ENCODE measurements at regions not wholly inside any gene's neighbourhood (a gene's known extent, or its start where the extent isn't known, plus 50 kb on each side); places are given as distances from the start of the nearest gene placed in this dataset.

DNA sequence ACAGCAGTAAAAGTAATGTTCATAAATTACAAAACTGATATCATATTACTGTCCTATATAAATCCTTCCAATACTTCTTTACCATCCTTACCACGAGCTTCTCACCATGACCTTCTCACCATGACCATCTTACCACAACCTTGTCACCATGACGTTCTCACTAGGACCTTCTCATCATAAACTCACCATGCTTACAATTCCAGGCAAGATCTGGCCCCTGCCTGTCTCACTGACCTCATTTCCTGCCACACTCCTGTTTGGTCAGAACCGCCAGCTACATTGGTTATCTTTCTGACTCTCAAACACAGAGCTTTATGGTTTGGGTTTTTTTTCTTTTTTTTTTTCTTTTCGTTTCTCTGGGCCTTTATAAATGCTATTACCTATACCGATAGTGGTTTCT lies 827.6 kb downstream of the RNF144A start:
- TF ChIP-seq POLR2A (IDR thresholded peaks at IDR 0.05) (no peak), POLR2AphosphoS5 (IDR thresholded peaks at IDR 0.05) (no peak)
